DOHH2 (cell line): ENCODE measurements at regions not wholly inside any gene's neighbourhood (a gene's known extent, or its start where the extent isn't known, plus 50 kb on each side); places are given as distances from the start of the nearest gene placed in this dataset.

Experiments
- CTCF ChIP-seq: fragments of 200-600 bp; sonication (generic); IDR thresholded peaks from one replicate; pipeline ENCODE4 v1.5.1; 2014; ENCODE audit warnings: antibody characterized with exemption, mild to moderate bottlenecking, low read depth, low read length; ENCODE audit not compliant: poor library complexity, severe bottlenecking
- EZH2phosphoT487 ChIP-seq: fragments of 200-600 bp; sonication (generic); IDR thresholded peaks from 2 replicates; pipeline ENCODE4 v1.6.1; 2017; ENCODE audit warnings: borderline replicate concordance, mild to moderate bottlenecking, antibody characterized with exemption, low read length, moderate library complexity, mixed read lengths

GRCh38 chr2:171225989-171226388 is 65.3 kb upstream of the TLK1 start:
- TF ChIP-seq CTCF (no peak), EZH2phosphoT487 (no peak)
